HG03354 (cell line): ENCODE measurements at regions not wholly inside any gene's neighbourhood (a gene's known extent, or its start where the extent isn't known, plus 50 kb on each side); places are given as distances from the start of the nearest gene placed in this dataset.

ENCODE experiments used
- ATAC-seq: cut with Tn5 transposase; IDR thresholded peaks from one replicate; pipeline ENCODE4 v1.9.1; 2021; ENCODE audit warnings: mild to moderate bottlenecking; ENCODE audit not compliant: unreplicated experiment, poor library complexity, severe bottlenecking

DNA sequence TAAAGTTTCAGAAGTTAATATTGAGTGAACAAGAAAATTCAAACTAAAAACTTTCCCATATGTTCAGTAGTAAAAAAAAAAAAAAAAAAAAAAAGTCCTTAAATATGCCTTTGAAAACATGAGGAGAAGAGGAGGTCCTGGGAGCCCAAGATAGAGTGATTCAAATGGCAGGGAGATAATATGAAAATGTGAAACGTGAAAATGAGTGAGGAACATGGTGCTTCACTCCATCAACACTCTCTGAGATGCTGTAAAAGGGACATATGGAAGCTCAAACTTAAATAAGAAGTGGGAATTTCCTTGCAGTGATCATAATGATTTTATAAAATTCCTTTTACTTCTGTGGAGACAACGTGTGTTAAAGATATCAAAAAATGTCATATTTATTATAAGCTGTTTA lies 423.9 kb downstream of the PABPC4L start:
- ATAC-seq = no peak

DNA sequence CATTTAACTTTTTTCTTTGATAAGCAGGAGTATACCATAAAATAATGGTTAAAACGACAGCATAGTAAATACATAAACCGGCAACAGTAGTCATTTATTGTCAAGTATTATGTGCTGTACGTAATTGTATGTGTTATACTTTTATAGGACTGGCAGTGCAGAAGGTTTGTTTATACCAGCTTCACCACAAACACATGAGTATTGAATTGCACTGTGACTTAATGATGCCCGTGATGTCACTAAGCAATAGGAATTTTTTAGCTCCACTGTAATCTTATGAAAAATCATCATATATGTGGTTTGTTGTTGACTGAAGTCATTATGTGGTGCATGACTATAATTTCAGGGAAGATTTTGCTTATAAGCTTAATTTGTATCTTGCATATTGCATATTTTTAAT lies 424.6 kb downstream of the PABPC4L start:
- no peak for ATAC-seq

DNA sequence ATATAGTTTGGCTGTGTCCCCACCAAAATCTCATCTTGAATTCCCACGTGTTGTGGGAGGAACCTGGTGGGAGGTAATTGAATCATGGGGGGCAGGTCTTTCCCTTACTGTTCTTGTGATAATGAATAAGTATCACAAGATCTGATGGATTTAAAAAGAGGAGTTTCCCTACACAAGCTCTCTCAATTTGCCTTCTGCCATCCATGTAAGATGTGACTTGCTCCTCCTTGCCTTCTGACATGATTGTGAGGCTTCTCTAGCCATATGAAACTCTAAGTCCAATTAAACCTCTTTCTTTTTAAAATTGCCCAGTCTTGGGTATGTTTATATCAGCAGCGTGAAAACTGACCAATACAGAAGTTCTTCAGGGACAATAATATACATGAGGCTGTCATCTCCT lies 425.1 kb downstream of the PABPC4L start:
- ATAC-seq = no peak

DNA sequence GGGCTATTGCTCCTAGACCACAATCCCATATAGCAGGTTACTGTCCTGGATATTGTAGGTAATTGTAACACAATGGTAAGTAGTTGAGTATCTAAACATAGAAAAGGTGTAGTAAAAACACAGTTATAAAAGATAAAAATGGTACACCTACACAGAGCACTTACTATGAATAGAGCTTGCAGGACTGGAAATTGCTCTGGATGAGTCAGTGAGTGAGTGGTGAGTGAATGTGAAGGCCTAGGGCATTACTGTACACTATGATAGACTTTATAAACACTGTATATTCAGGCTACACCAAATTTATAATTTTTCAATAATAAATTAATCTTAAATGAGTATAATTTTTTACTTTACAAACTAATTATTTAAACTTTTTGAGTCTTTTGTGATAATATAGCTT lies 425.7 kb downstream of the PABPC4L start:
- ATAC-seq = no peak

DNA sequence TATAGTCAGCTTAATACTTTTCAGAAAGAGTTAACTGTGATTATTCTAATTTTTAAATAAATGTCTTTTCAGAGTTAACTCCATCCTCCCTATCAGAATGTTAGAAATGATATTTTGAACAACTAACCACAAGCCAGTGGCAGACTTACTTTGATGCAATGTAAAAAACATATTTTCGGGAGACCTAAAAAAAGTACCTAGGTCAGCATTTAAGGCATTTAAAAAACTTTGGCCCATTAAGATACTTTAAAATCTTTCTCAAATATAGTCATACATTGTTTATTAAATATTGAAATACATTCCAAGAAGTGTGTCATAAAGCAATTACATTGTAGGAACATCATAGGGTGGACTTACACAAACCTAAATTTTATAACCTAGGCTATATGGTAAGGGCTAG lies 426.1 kb downstream of the PABPC4L start:
- no peak for ATAC-seq

DNA sequence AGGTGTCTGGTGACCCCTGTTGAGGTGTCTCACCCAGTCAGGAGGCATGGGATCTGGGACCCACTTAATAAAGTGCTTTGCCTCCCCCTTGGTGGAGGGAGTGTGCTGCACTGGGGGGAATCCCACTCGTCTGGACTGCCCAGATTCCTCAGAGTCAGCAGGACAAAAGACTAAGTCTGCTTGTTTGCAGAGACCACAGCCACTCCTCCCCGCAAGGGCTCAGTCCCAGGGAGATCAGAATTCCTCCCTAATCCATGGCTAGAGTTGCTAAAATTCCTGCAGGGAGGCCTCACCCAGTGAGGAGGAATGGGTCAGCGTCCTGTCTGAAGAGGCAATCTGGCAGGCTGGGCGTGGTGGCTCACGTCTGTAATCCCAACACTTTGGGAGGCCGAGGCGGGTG lies 442.2 kb downstream of the PABPC4L start:
- no peak for ATAC-seq

DNA sequence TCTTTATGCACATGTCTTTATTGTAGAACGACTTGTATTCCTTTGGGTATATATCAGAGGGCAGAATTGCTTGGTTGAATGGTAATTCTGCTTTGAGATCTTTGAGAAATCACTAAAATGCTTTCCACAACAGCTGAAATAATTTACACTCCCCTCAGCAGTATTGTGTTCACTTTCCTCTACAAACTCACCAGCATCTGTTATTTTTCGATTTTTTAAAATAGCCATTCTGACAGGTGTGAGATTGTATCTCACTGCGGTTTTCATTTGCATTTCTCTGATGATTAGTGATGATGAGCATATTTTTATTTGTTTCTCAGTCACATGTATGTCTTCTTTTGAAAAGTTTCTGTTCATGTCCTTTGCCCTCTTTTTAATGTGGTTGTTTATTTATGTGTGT lies 459.8 kb downstream of the PABPC4L start:
- ATAC-seq = no peak

DNA sequence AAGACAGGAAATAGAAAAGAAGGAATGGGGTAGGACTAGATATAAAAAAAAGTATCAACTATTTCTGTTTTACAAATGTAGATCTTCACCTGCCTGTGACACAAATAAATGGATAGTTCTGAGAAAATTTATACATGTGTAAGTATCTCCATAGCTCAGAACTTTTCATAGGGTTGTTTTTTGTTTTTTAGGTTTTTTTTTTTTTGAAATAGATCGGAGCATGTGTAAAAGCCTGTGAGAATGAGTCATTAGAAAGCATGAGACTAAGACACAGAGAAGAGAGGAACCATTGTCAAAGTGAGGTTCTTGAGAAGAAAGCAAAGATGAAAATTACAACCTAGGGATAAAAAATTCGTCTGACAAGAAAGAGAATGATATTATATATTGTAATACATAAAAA lies 481.6 kb downstream of the PABPC4L start:
- ATAC-seq = no peak

DNA sequence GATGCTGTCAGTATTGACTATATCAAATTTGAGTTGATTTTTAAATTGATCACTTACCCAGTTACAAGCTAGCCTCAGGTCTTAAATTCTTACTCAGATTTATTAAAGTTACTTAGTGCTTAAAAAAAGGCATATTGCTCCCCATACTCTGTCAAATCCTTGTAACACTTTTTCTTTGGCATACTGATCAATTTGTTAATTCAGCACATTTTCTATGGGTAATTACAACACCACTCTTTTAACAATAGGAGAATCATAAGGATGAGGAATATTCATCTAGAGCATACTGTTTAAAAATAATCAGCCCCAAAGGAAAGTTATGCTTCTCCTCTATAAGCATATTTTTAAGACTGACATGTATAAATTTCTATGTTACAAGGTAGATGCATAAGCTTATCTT lies 482.5 kb downstream of the PABPC4L start:
- ATAC-seq = no peak

DNA sequence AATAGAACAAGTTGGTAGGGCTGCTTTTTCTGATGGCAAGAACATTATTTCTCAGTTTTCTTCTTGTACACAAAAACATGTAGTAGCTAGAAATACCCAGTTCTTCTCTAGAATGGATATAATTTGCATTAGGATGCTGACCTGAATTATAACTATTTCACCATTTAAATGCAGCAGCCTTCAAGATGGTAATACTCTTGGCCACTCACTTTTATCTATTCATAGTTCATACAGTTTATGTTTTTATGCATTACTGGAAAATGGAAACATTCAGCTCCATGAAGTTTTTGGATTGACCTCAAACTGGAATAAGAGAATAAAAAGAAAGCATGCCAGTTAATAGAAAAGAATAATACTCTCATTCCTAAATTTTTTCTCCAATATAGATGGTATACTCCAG lies 487.4 kb downstream of the PABPC4L start:
- ATAC-seq = no peak

DNA sequence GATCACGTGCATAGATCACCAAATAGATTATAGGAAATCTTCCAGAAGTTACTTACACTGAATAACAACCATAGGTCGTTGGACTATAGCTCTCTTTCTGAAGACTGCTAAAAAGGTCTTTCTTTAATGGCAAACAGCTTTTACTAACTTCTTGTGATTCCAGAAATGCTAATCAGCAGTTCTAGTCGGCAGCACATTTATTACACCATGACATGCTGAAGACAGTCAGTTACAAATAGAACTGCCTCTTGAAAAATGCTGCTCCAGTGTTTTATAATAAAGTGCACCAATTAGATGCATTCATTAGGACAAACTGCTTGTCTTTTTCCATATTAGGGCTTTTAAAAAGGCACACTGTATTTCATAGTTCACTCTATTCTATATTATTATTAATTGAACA lies 488.2 kb downstream of the PABPC4L start:
- no peak for ATAC-seq

DNA sequence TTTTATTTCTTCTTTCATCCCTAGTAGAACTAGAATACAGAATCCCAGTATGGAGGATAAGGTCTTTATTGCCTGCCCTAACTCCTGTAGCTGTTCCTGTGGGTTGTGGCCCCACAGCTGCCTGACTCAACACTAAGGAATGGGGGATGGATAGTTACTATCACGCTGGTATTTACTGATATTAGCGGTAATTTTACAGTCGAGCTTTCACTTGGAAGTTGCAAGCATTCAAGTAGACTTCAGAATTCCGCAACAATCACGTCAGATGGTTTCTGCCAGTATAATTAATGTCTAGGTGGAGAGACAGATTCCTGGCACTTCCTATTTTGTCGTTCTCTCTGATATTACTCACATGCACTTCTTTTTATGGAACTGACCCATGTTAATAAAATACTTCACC lies 489.8 kb downstream of the PABPC4L start:
- no peak for ATAC-seq

DNA sequence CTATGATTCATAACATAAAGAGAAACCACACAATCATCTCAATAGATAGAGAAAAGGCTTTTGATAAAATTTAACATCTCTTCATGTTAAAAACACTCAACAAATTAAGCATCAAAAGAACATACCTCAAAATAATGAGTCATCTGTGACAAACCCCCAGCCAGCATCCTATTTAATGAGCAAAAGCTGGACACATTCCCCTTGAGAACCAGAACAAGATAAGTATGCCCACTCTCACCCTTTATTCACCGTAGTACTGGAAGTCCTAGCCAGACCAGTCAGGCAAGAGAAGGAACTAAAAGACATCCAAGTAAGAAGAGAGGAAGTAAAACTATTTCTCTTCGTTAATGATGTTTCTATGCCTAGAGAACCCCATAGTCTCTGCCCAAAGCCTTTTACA lies 507.2 kb downstream of the PABPC4L start:
- no peak for ATAC-seq

DNA sequence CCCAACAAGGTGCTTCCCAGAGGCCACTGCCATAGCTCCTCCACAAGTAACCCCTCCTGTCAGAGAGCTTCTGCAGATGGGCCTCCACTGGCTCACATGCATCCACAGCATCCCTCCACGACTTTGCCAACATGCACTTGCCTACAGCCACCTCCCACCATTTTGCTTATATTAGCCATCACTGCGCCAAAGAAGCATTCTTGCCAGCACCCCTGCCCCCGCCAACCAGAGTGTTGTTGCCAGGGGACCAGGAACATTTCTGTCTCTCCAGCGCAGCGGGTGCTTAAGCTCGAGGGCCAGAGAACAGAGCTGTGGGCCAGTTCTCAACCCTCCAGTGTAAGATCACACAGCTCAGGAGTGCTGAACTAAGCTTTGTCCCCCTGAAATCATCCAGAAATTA lies 517.6 kb downstream of the PABPC4L start:
- no peak for ATAC-seq

DNA sequence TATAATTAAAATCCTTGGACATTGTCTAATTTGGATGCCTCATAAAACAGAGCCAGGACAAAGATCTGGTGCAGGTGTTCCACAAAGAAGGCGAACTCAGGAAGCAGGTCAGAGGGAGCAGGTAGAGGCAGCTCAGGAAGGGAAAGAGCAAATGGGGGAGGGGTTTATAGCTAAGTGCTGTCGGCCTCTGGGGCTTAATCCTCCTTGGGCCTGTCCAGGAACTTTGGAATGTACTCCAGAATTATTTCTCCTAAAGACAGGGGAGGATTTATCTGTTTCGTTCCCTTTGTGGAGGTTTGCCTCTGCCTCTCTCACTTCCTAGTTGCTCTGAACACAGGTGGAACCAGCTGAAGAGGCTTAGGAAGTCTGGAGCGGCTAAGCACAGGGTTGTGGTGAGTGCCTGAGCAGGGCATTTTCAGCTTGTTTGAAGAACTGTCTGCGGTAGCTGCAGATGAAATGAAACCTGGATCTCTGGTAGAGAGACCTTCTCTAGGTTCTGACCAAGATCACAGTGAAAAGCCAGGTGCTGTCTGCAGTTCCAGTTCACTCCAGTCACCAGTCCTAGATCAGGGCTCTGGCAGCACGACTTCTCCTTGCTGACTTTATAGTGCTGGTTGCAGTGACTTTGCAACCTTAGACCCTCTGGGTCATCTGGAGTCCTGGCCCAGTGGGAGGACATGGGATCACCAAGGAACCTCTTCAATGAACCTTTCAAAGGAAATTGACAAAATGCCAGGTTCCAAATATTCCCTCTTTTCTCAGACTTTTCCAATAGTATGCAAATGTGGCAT lies 519.2 kb downstream of the PCDH10 start:
- ATAC-seq = no peak

DNA sequence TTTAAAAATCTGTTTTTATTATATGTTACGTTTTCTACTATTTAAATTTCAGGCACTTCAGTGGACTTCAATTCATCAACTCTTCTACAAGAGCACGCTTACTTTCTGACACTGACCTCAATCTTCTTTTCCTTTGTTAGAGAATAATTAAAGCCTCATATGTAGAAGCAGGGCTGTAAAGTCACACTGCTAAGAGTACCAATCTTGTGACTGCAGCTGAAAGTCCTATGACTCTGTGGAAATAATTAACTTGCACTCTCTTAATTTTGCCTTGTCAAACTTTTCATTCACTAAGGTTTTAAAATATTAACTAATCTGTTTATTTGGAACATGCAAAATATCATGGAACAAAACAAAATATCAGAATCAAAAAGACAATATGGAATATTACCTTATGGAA lies 498.1 kb downstream of the PCDH10 start:
- no peak for ATAC-seq

DNA sequence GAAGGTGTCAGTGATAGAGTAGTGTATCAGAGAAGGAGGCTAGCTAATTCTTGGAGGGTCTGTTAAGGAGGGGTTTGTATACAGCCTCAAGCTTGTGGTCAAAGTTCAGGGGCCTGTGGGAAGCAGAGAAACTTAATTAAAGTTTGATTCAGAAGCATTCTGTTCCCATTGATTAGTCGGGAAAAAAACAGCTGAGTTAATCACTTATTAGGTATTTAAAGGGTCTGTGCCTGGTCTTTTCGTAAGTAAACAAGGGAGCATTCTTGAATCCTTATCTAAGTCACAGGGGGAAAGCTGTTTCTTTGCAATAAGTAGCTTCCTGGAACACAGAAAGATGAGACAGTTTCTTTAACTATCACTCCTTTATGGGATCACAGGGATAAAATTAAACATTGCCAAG lies 492.1 kb downstream of the PCDH10 start:
- ATAC-seq = no peak

DNA sequence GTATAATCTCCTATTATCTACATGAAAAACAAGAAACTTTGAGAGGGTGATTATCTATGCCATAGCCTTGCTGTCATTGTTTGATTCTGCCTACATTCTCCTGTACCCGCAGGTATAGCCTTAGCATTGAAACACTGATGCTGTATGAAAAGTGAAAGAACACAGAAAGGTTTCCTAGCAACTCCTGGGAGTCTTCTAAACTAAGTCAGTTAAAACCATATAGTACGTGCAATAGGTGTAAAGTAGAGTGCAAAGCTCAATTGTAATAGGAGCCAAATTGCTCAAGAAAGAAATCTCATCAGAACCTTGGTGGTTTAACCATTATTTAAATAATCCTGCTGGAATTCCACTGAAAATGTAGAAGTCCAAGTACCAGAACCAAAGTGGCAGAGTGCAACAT lies 489.7 kb downstream of the PCDH10 start:
- ATAC-seq = no peak

DNA sequence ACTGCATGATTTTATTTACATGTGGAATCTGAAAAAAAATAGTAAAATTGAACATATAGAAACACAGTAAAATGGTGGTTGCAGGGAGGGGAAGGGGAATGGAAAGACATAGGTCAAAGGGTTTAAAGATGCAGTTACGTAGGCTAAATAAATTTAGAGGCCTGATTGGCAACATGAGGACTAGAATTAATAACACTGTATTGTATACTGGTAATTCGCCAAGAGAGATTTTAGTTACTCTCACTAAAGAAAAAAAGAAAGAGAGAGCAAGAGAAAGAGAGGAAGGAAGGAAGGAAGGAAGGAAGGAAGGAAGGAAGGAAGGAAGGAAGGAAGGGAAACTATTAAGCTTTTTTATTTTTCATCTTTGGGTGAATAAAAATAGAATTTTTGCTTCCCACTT lies 488.1 kb downstream of the PCDH10 start:
- ATAC-seq = no peak

DNA sequence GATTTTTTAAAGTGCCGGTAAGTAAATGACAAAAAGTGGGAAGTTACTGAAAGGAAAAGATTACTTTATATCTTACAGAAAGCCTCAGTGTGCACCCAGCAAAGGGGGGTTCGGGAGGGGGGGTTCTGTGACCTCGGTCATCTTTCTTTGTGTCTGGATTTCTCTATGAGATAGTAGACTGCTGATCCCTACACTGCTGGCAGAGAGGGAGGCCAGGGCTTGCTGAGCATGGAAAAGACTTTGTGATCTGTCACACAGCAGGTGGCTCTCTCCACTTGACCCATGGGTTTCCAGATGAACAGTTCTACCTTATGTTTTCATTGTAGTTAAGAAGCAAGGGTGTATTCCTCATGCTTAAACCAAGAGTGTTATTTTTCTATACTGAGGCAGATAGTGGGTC lies 475.6 kb downstream of the PCDH10 start:
- ATAC-seq = no peak

DNA sequence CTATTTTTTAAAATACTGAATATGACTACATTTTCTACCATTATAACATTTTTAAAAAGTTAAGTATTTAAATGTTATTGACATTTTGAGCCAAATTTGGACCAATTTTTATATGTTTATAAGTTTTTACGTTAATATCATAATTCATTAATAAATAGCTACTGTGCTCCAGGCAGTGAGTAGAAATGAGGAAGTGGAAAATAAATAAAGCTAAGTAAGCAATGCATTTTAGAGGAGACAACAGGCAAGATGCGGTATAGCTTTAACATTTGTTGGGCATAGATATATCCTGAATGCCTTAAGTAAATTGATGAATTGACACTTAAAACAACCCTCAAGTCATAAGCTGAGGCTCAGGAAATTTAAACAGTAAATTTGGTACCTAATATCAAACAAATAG lies 474.8 kb downstream of the PCDH10 start:
- no peak for ATAC-seq

DNA sequence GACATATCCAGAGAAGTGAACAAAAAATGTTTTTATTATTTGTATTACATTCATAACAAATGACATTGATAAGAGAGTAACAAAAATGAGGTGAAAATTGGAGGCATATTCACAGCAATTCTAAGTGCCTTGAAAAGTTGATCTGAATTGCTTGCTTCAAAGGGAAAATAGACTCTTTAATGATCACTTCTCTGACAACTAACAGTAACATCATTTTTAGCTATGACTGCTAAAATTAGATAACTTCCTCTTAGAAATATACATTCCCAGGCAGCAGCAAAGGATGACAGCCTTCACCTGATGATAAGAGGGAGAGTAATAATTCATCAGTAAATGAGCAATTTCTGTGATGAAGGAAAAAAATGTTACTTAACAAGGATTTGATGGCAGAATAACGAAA lies 472.5 kb downstream of the PCDH10 start:
- ATAC-seq = no peak
